ENCODE measurements at regions not wholly inside any gene's neighbourhood (a gene's known extent, or its start where the extent isn't known, plus 50 kb on each side); places are given as distances from the start of the nearest gene placed in this dataset.

DNA sequence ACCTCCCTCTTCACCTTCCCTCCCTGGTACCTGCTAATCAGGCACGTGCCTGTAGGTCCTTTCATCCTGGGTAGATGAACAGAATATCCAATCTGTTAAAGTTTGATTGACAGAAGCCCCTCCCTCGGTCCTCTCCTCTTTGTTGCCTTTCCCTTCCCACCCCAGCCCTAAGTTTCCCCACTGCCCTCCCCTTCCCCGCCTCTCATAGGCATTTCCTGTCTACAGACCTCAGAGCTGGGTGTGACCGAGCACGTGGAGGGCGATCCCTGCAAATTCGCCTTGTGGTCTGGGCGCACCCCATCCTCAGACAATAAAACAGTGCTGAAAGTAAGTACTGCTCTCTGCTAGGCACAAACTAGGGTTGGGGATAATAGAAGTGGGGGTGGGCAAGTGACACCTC is 239.2 kb upstream of the UMPS start:
- TF ChIP-seq, protein P1, sequence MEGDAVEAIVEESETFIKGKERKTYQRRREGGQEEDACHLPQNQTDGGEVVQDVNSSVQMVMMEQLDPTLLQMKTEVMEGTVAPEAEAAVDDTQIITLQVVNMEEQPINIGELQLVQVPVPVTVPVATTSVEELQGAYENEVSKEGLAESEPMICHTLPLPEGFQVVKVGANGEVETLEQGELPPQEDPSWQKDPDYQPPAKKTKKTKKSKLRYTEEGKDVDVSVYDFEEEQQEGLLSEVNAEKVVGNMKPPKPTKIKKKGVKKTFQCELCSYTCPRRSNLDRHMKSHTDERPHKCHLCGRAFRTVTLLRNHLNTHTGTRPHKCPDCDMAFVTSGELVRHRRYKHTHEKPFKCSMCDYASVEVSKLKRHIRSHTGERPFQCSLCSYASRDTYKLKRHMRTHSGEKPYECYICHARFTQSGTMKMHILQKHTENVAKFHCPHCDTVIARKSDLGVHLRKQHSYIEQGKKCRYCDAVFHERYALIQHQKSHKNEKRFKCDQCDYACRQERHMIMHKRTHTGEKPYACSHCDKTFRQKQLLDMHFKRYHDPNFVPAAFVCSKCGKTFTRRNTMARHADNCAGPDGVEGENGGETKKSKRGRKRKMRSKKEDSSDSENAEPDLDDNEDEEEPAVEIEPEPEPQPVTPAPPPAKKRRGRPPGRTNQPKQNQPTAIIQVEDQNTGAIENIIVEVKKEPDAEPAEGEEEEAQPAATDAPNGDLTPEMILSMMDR (IDR thresholded peaks at IDR 0.05; ENCODE audit: low read length) = no peak
- TF ChIP-seq EZH2phosphoT487 (IDR thresholded peaks at IDR 0.05; ENCODE audit: low read length) (no peak), EZH2 (optimal IDR thresholded peaks at IDR 0.05; ENCODE audit: low read depth, low read length) (no peak)
- no peaks in the 10 kb centered on the region for H4K20me1 ChIP-seq (ENCODE audit: insufficient read depth, low read length)
- H3K4me2 ChIP-seq (ENCODE audit: low read depth, low read length) = no peak overlapping the region
- no peak for DNase-seq
- H3F3A ChIP-seq (ENCODE audit: insufficient read depth, low read length) = no peaks in the 10 kb centered on the region
- no peak overlapping the region for H3K4me3 ChIP-seq (ENCODE audit: low read length)
- H3K9ac ChIP-seq (ENCODE audit: low read length) = no peak overlapping the region
- H3K4me1 ChIP-seq (ENCODE audit: low read length) = peaks cover 1% of the 10 kb centered on the region; the same call in 1 of the 2 replicates
- H2AFZ ChIP-seq (ENCODE audit: low read length) = no peak overlapping the region
- H3K27me3 ChIP-seq (replicated peaks; ENCODE audit: insufficient read depth, low read length) = no peaks in the 10 kb centered on the region
- H3K27ac ChIP-seq (ENCODE audit: low read length) = no peak overlapping the region
- no peaks in the 10 kb centered on the region for H3K79me2 ChIP-seq (ENCODE audit: low read length)
- no peaks in the 10 kb centered on the region for H3K9me3 ChIP-seq (replicated peaks; ENCODE audit: insufficient read depth, low read length)
- no peaks in the 10 kb centered on the region for H3K36me3 ChIP-seq (replicated peaks; ENCODE audit: insufficient read depth, low read length)
- no peaks in the 10 kb centered on the region for H3K9me2 ChIP-seq (replicated peaks; ENCODE audit: insufficient read depth, low read length)

- H3K36me3 ChIP-seq (replicated peaks; ENCODE audit: insufficient read depth, low read length) = no peaks in the 10 kb centered on the region
- no peaks in the 10 kb centered on the region for H3K9me3 ChIP-seq (replicated peaks; ENCODE audit: insufficient read depth, low read length)
- H3K4me2 ChIP-seq (ENCODE audit: low read depth, low read length) = no peak overlapping the region
- H3K27ac ChIP-seq (ENCODE audit: low read length) = no peak overlapping the region
- no peaks in the 10 kb centered on the region for H4K20me1 ChIP-seq (ENCODE audit: insufficient read depth, low read length)
- H3K9me2 ChIP-seq (replicated peaks; ENCODE audit: insufficient read depth, low read length) = no peaks in the 10 kb centered on the region
- no peak for DNase-seq
- H3K4me1 ChIP-seq (ENCODE audit: low read length) = peaks cover 3% of the 10 kb centered on the region; the same call in 1 of the 2 replicates
- no peaks in the 10 kb centered on the region for H3K79me2 ChIP-seq (ENCODE audit: low read length)
- TF ChIP-seq EZH2 (optimal IDR thresholded peaks at IDR 0.05; ENCODE audit: low read depth, low read length) (no peak), EZH2phosphoT487 (IDR thresholded peaks at IDR 0.05; ENCODE audit: low read length) (no peak)
- TF ChIP-seq, protein P1 (IDR thresholded peaks at IDR 0.05; ENCODE audit: low read length) = no peak
- H3F3A ChIP-seq (ENCODE audit: insufficient read depth, low read length) = no peaks in the 10 kb centered on the region
- no peak overlapping the region for H3K9ac ChIP-seq (ENCODE audit: low read length)
- H2AFZ ChIP-seq (ENCODE audit: low read length) = no peak overlapping the region
- no peaks in the 10 kb centered on the region for H3K27me3 ChIP-seq (replicated peaks; ENCODE audit: insufficient read depth, low read length)
- no peak overlapping the region for H3K4me3 ChIP-seq (ENCODE audit: low read length)
Observed at GRCh38 chr3:124491875-124492274, 238.4 kb upstream of the UMPS start.

DNA sequence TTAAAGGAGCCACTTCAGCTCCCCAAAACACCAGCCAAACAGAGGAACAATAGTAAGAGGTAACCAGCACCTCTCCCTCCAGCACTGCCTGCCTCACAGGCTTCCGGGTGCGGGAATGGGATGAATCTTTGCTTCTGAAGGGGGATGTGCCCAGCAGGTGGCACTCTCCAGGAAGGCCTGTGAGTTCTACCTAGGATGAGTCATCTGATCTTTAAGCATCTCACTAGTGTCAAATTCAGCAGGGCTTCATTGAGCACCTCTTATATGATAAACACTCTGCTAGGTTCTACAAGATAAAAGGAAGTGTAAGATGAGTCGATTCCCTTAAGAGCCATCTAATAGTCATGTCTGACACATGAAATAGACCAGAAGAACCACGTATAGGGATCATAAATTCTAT is 237.4 kb upstream of the UMPS start:
- DNase-seq = peak; percentile 16

More for the DNA sequence above, 237.4 kb upstream of the UMPS start:
- Histone ChIP-seq H3K9me2 (replicated peaks; ENCODE audit: insufficient read depth, low read length) (no peaks in the 10 kb centered on the region), H3K36me3 (replicated peaks; ENCODE audit: insufficient read depth, low read length) (no peaks in the 10 kb centered on the region), H2AFZ (ENCODE audit: low read length) (no peak overlapping the region), H4K20me1 (ENCODE audit: insufficient read depth, low read length) (no peaks in the 10 kb centered on the region), H3K27me3 (replicated peaks; ENCODE audit: insufficient read depth, low read length) (no peaks in the 10 kb centered on the region), H3K9ac (ENCODE audit: low read length) (no peak overlapping the region), H3K4me1 (ENCODE audit: low read length) (peaks cover 3% of the 10 kb centered on the region; the same call in 1 of the 2 replicates), H3K4me2 (ENCODE audit: low read depth, low read length) (no peak overlapping the region), H3F3A (ENCODE audit: insufficient read depth, low read length) (no peaks in the 10 kb centered on the region), H3K4me3 (ENCODE audit: low read length) (no peak overlapping the region), H3K79me2 (ENCODE audit: low read length) (no peaks in the 10 kb centered on the region), H3K27ac (ENCODE audit: low read length) (no peak overlapping the region), H3K9me3 (replicated peaks; ENCODE audit: insufficient read depth, low read length) (no peaks in the 10 kb centered on the region)
- TF ChIP-seq, protein P1 (IDR thresholded peaks at IDR 0.05; ENCODE audit: low read length) = peak; percentile 51
- TF ChIP-seq EZH2 (optimal IDR thresholded peaks at IDR 0.05; ENCODE audit: low read depth, low read length) = no peak
